ENCODE measurements at regions not wholly inside any gene's neighbourhood (a gene's known extent, or its start where the extent isn't known, plus 50 kb on each side); places are given as distances from the start of the nearest gene placed in this dataset.

- no peak overlapping the region for H3K27ac ChIP-seq
- H3K4me3 ChIP-seq = no peak overlapping the region
- no peaks in the 10 kb centered on the region for H3K4me1 ChIP-seq (replicated peaks)
- no peaks in the 10 kb centered on the region for H3K36me3 ChIP-seq
- intact Hi-C loops (cut with DNase I) = loop anchor here (10.0 kb wide), 1 partner anchor 80 kb away; no protein-coding TSS in a partner anchor
- WGBS = 37% methylated on average over 2 of the region's 2 CpGs
- no peak for DNase-seq (ENCODE audit: low spot score)
- TF ChIP-seq POLR2A (IDR thresholded peaks at IDR 0.05) (no peak), CTCF (IDR thresholded peaks at IDR 0.05) (no peak), POLR2AphosphoS5 (IDR thresholded peaks at IDR 0.05) (no peak)
- H3K9me3 ChIP-seq = no peaks in the 10 kb centered on the region
- H3K27me3 ChIP-seq (replicated peaks; ENCODE audit: insufficient read depth) = no peaks in the 10 kb centered on the region
Observed at GRCh38 chr12:46574847-46575246, 202.3 kb upstream of the SLC38A2 start.

- Histone ChIP-seq H3K4me1 (replicated peaks) (no peaks in the 10 kb centered on the region), H3K36me3 (no peaks in the 10 kb centered on the region), H3K9me3 (no peaks in the 10 kb centered on the region), H3K27me3 (replicated peaks; ENCODE audit: insufficient read depth) (no peaks in the 10 kb centered on the region), H3K4me3 (no peak overlapping the region), H3K27ac (no peak overlapping the region)
- TF ChIP-seq CTCF (IDR thresholded peaks at IDR 0.05) (no peak), POLR2A (IDR thresholded peaks at IDR 0.05) (no peak), POLR2AphosphoS5 (IDR thresholded peaks at IDR 0.05) (no peak)
- 40% methylated on average over 1 of the region's 1 CpG for WGBS
- intact Hi-C loops (cut with DNase I) = loop anchor here (10.0 kb wide), 1 partner anchor 81 kb away; no protein-coding TSS in a partner anchor
- no peak for DNase-seq (ENCODE audit: low spot score)
Observed at GRCh38 chr12:46573347-46573658, 200.7 kb upstream of the SLC38A2 start.

GRCh38 chr12:46572644-46573346 is 200.2 kb upstream of the SLC38A2 start:
- Histone ChIP-seq H3K27ac (no peak overlapping the region), H3K9me3 (no peaks in the 10 kb centered on the region), H3K4me3 (no peak overlapping the region), H3K36me3 (no peaks in the 10 kb centered on the region), H3K4me1 (replicated peaks) (no peaks in the 10 kb centered on the region), H3K27me3 (replicated peaks; ENCODE audit: insufficient read depth) (no peaks in the 10 kb centered on the region)
- no peak for DNase-seq (ENCODE audit: low spot score)
- intact Hi-C loops (cut with DNase I) = loop anchor here (10.0 kb wide), 1 partner anchor 82 kb away; no protein-coding TSS in a partner anchor
- TF ChIP-seq CTCF (IDR thresholded peaks at IDR 0.05) (no peak), POLR2AphosphoS5 (IDR thresholded peaks at IDR 0.05) (no peak), POLR2A (IDR thresholded peaks at IDR 0.05) (no peak)
- 57% methylated on average over 2 of the region's 2 CpGs for WGBS

- Histone ChIP-seq H3K4me3 (no peak overlapping the region), H3K27ac (no peak overlapping the region), H3K36me3 (no peaks in the 10 kb centered on the region), H3K4me1 (replicated peaks) (no peaks in the 10 kb centered on the region), H3K9me3 (no peaks in the 10 kb centered on the region), H3K27me3 (replicated peaks; ENCODE audit: insufficient read depth) (no peaks in the 10 kb centered on the region)
- 56% methylated on average over 3 of the region's 3 CpGs for WGBS
- DNase-seq (ENCODE audit: low spot score) = no peak
- intact Hi-C loops (cut with DNase I) = loop anchor here (10.0 kb wide), 1 partner anchor 83 kb away; no protein-coding TSS in a partner anchor
- no peak for TF ChIP-seq CTCF (IDR thresholded peaks at IDR 0.05)
- TF ChIP-seq POLR2A (IDR thresholded peaks at IDR 0.05) = no peak
- no peak for TF ChIP-seq POLR2AphosphoS5 (IDR thresholded peaks at IDR 0.05)
Observed at GRCh38 chr12:46571608-46572007, 199.0 kb upstream of the SLC38A2 start.

- intact Hi-C loops (cut with DNase I) = loop anchor here (10.0 kb wide), 1 partner anchor 85 kb away; no protein-coding TSS in a partner anchor
- Histone ChIP-seq H3K36me3 (no peaks in the 10 kb centered on the region), H3K27ac (no peak overlapping the region), H3K9me3 (no peaks in the 10 kb centered on the region), H3K4me1 (replicated peaks) (no peaks in the 10 kb centered on the region), H3K4me3 (no peak overlapping the region), H3K27me3 (replicated peaks; ENCODE audit: insufficient read depth) (no peaks in the 10 kb centered on the region)
- no peak for DNase-seq (ENCODE audit: low spot score)
- WGBS = 92% methylated on average over 9 of the region's 9 CpGs
- TF ChIP-seq CTCF (IDR thresholded peaks at IDR 0.05) = no peak
- TF ChIP-seq POLR2AphosphoS5 (IDR thresholded peaks at IDR 0.05) = no peak
- no peak for TF ChIP-seq POLR2A (IDR thresholded peaks at IDR 0.05)
Observed at GRCh38 chr12:46569826-46570439, 197.4 kb upstream of the SLC38A2 start.
